Fibroblast of villous mesenchyme (primary cell): ENCODE measurements at regions not wholly inside any gene's neighbourhood (a gene's known extent, or its start where the extent isn't known, plus 50 kb on each side); places are given as distances from the start of the nearest gene placed in this dataset.

Experiments used
- DNase-seq: peaks from one replicate; pipeline ENCODE4 v3.0.0-alpha.2; 2010; ENCODE audit warnings: low read depth
- H3K4me3 ChIP-seq: 2 replicates; pipeline ENCODE4 v1.5.1; 2011; ENCODE audit warnings: low read depth, mild to moderate bottlenecking, low read length
- TF ChIP-seq, protein P1 (sequence below): IDR thresholded peaks from 2 replicates; pipeline ENCODE4 v1.5.1; 2012; ENCODE audit warnings: low read depth, mild to moderate bottlenecking, low read length; ENCODE audit not compliant: insufficient read depth

DNA sequence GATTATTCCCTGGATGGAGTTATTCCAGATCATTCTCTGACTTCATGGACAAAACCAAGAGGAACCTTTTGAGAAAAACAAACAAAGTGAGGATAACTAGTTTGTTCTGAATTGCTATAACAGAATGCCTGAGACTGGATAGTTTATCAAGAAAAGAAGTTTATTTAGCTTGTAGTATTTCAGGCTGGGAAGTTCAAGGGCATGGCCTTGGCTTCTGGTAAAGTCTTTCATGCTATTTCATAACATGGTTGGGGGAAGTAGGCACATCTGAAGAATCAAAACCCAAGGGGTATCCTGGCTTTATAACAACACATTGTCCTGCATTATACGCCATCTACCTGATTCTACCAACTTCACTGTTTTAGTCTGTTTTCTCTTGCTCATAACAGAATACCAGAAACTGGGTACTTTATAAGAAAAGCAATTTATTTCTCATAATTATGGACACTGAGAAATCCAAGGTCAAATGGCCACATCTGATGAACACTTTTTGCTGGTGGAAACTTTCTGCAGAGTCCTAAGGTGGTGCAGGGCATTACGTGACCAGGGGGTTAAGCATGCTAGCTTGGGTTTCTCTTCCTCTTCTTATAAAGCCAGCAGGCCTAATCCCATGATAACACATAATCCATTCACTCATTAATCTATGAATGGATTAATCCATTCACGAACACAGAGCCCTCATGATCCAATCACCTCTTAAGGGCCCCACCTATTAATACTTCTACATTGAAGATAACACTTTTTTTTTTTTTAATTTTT, 186.1 kb upstream of the PRSS16 start:
- H3K4me3 ChIP-seq = no peak overlapping the region
- TF ChIP-seq, protein P1, sequence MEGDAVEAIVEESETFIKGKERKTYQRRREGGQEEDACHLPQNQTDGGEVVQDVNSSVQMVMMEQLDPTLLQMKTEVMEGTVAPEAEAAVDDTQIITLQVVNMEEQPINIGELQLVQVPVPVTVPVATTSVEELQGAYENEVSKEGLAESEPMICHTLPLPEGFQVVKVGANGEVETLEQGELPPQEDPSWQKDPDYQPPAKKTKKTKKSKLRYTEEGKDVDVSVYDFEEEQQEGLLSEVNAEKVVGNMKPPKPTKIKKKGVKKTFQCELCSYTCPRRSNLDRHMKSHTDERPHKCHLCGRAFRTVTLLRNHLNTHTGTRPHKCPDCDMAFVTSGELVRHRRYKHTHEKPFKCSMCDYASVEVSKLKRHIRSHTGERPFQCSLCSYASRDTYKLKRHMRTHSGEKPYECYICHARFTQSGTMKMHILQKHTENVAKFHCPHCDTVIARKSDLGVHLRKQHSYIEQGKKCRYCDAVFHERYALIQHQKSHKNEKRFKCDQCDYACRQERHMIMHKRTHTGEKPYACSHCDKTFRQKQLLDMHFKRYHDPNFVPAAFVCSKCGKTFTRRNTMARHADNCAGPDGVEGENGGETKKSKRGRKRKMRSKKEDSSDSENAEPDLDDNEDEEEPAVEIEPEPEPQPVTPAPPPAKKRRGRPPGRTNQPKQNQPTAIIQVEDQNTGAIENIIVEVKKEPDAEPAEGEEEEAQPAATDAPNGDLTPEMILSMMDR = no peak
- DNase-seq = no peak

- no peak overlapping the region for H3K4me3 ChIP-seq
- TF ChIP-seq, protein P1 = no peak
- no peak for DNase-seq
Observed at GRCh38 chr6:27062755-27063154, 184.7 kb upstream of the PRSS16 start.

DNA sequence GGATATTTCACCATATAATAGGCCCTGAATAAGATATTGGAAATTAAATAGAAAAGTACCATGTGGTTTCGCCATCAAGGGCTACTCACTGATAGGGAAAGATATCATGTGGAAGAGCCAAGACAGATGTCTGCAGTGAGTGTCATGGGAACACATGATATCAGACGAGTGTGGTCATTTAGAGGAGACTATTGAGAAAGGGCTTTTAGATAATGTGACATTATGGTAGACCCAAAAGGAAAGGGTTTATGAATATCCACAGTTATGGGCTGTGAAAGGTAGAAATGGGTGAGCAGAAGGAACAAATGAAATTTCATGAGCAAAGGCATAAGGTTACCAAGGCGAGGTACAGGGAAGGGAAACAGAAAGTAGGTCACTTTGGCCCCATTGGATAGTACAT, 182.3 kb upstream of the PRSS16 start:
- H3K4me3 ChIP-seq = no peak overlapping the region
- DNase-seq = no peak
- TF ChIP-seq, protein P1 = no peak

GRCh38 chr6:27066381-27066780, 181.1 kb upstream of the PRSS16 start:
- no peak for DNase-seq
- TF ChIP-seq, protein P1 = no peak
- H3K4me3 ChIP-seq = no peak overlapping the region

- DNase-seq = no peak
- H3K4me3 ChIP-seq = no peak overlapping the region
- TF ChIP-seq, protein P1 = no peak
Observed at GRCh38 chr6:27066802-27067201, 180.7 kb upstream of the PRSS16 start.

DNA sequence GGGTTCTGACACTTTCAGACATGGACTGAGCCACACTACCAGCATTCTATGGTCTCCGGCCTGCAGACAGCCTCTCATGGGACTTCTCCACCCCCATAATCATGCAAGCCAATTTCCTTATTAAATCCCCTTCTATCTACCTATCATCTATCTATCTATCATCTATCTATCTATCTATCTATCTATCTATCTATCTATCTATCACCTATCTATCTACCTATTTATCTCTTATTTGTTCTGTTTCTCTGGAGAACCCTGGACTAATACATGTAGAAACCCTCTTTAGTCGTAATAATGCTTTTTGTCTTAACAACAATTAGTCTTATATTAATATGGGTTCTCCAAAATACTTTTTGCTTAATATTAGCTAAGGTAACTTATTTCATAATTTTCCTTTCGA, 174.1 kb upstream of the PRSS16 start:
- no peak for DNase-seq
- TF ChIP-seq, protein P1 = no peak
- H3K4me3 ChIP-seq = no peak overlapping the region

DNA sequence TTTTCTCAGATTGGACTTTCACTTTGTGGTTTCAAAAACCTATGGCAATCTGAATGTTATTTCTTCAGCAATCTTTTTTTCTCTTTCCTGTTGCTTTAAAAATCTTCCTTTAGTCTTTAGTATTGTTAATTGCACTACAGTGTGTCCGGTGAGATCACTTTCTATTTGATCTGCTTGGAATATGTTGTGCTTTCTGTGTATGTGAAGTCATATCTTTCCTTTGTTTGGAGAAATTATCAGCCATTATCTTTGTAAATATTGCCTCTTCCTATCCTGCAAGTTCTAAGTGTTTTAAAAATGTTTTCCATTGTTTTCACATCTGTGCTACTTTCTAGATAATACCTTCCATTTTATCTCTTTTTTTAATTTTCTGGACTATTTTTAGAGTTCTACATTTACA, 171.4 kb upstream of the PRSS16 start:
- no peak for DNase-seq
- TF ChIP-seq, protein P1 = no peak
- no peak overlapping the region for H3K4me3 ChIP-seq
